ENCODE measurements at regions not wholly inside any gene's neighbourhood (a gene's known extent, or its start where the extent isn't known, plus 50 kb on each side); places are given as distances from the start of the nearest gene placed in this dataset.

DNA sequence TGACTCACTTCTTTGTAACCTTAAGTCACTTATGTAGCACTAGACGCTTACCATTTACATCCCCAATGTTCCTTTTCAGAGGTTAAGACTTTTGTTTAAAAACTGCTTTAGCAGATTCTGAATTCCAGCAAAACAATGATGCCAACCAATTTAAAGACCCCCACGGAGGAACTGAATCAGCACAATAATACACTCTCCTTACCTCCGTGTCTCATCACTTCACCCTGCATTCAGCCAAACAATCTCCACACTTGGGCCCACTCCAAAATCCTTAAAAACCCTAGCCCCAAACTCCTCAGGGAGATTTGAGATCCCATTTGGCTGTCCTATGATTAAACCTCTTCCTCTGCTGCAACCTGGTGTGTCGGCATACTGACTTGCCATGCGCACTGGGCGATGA, 153.9 kb downstream of the B3GNT2 start:
- TF ChIP-seq, protein P1, sequence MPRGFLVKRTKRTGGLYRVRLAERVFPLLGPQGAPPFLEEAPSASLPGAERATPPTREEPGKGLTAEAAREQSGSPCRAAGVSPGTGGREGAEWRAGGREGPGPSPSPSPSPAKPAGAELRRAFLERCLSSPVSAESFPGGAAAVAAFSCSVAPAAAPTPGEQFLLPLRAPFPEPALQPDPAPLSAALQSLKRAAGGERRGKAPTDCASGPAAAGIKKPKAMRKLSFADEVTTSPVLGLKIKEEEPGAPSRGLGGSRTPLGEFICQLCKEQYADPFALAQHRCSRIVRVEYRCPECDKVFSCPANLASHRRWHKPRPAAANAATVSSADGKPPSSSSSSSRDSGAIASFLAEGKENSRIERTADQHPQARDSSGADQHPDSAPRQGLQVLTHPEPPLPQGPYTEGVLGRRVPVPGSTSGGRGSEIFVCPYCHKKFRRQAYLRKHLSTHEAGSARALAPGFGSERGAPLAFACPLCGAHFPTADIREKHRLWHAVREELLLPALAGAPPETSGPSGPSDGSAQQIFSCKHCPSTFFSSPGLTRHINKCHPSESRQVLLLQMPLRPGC (tag by site-specific recombination; IDR thresholded peaks at IDR 0.05) = no peak
- no peak for TF ChIP-seq TSHZ1 (tag by site-specific recombination; IDR thresholded peaks at IDR 0.05; ENCODE audit: borderline replicate concordance)
- TF ChIP-seq, protein P2, sequence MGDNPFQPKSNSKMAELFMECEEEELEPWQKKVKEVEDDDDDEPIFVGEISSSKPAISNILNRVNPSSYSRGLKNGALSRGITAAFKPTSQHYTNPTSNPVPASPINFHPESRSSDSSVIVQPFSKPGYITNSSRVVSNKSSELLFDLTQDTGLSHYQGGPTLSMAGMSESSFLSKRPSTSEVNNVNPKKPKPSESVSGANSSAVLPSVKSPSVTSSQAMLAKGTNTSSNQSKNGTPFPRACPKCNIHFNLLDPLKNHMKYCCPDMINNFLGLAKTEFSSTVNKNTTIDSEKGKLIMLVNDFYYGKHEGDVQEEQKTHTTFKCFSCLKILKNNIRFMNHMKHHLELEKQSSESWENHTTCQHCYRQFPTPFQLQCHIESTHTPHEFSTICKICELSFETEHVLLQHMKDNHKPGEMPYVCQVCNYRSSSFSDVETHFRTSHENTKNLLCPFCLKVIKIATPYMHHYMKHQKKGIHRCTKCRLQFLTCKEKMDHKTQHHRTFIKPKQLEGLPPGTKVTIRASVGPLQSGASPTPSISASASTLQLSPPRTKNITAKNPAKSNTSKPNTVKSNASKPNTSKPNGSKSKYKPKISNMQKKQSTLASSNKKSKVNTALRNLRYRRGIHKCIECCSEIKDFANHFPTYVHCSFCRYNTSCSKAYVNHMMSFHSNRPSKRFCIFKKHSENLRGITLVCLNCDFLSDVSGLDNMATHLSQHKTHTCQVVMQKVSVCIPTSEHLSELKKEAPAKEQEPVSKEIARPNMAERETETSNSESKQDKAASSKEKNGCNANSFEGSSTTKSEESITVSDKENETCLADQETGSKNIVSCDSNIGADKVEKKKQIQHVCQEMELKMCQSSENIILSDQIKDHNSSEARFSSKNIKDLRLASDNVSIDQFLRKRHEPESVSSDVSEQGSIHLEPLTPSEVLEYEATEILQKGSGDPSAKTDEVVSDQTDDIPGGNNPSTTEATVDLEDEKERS (tag by site-specific recombination; IDR thresholded peaks at IDR 0.05) = no peak
- no peak for TF ChIP-seq ZNF792 (tag by site-specific recombination; IDR thresholded peaks at IDR 0.05)
- no peak for TF ChIP-seq ZBTB10 (tag by site-specific recombination; IDR thresholded peaks at IDR 0.05)
- TF ChIP-seq ZNF571 (tag by site-specific recombination; IDR thresholded peaks at IDR 0.05) = no peak
- TF ChIP-seq ZFP3 (tag by site-specific recombination; IDR thresholded peaks at IDR 0.05; ENCODE audit: low read depth) = no peak
- TF ChIP-seq, protein P3, sequence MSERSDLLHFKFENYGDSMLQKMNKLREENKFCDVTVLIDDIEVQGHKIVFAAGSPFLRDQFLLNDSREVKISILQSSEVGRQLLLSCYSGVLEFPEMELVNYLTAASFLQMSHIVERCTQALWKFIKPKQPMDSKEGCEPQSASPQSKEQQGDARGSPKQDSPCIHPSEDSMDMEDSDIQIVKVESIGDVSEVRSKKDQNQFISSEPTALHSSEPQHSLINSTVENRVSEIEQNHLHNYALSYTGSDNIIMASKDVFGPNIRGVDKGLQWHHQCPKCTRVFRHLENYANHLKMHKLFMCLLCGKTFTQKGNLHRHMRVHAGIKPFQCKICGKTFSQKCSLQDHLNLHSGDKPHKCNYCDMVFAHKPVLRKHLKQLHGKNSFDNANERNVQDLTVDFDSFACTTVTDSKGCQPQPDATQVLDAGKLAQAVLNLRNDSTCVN (tag by site-specific recombination; optimal IDR thresholded peaks at IDR 0.05) = no peak
- no peak for TF ChIP-seq ZNF768 (tag by site-specific recombination; IDR thresholded peaks at IDR 0.05)
- TF ChIP-seq ZNF16 (tag by site-specific recombination; IDR thresholded peaks at IDR 0.05; ENCODE audit: low read depth) = no peak
- TF ChIP-seq ZIC2 (tag by site-specific recombination; IDR thresholded peaks at IDR 0.05) = no peak
- no peak for TF ChIP-seq SCRT2 (tag by site-specific recombination; IDR thresholded peaks at IDR 0.05)
- no peak for TF ChIP-seq ZNF654 (tag by site-specific recombination; IDR thresholded peaks at IDR 0.05; ENCODE audit: low read depth)
- TF ChIP-seq ZNF248 (tag by site-specific recombination; IDR thresholded peaks at IDR 0.05) = no peak
- no peak for TF ChIP-seq ZNF404 (tag by site-specific recombination; IDR thresholded peaks at IDR 0.05)
- TF ChIP-seq ZNF785 (tag by site-specific recombination; IDR thresholded peaks at IDR 0.05) = no peak
- no peak for TF ChIP-seq ZNF366 (tag by site-specific recombination; conservative IDR thresholded peaks at IDR 0.05)
- no peak for TF ChIP-seq ATF2 (tag by site-specific recombination; IDR thresholded peaks at IDR 0.05; ENCODE audit: low read depth)
- TF ChIP-seq MZF1 (tag by site-specific recombination; IDR thresholded peaks at IDR 0.05; ENCODE audit: borderline replicate concordance) = no peak
- TF ChIP-seq ZNF621 (tag by site-specific recombination; IDR thresholded peaks at IDR 0.05) = no peak
- ChIA-PET CTCF (no interaction called here), POLR2A (no interaction called here)
- no peak overlapping the region for H3K27ac ChIP-seq (ENCODE audit: extremely low read depth, low read depth, low read length)
- no peak overlapping the region for H3K4me3 ChIP-seq (ENCODE audit: low read depth, low read length)
- no peaks in the 10 kb centered on the region for H3K4me1 ChIP-seq (ENCODE audit: control insufficient read depth, insufficient read depth, low read length)
- H3K9me3 ChIP-seq (ENCODE audit: control insufficient read depth, insufficient read depth, low read depth, low read length) = no peaks in the 10 kb centered on the region
- no peaks in the 10 kb centered on the region for H3K36me3 ChIP-seq (ENCODE audit: control insufficient read depth in 2 of 2, insufficient read depth in 1 of 2, low read length in 2 of 2)

Measured in HEK293 (cell line).